ENCODE measurements at regions not wholly inside any gene's neighbourhood (a gene's known extent, or its start where the extent isn't known, plus 50 kb on each side); places are given as distances from the start of the nearest gene placed in this dataset.

- TF ChIP-seq NFRKB (IDR thresholded peaks at IDR 0.05; ENCODE audit: low read depth): peak; percentile 21; the same call in 1 of the 2 replicates
- TF ChIP-seq USF2 (CRISPR knock-in tag; IDR thresholded peaks at IDR 0.05): peak; percentile 36
- TF ChIP-seq PKNOX1 (IDR thresholded peaks at IDR 0.05): no peak
- no peak for TF ChIP-seq MYC (IDR thresholded peaks at IDR 0.05; ENCODE audit: low read depth, low read length)
- peak; percentile 86 for TF ChIP-seq MYC (CRISPR knock-in tag; IDR thresholded peaks at IDR 0.05; ENCODE audit: borderline replicate concordance, low read depth)
- TF ChIP-seq SMAD2 (IDR thresholded peaks at IDR 0.05; ENCODE audit: low read depth, low read length): no peak
- TF ChIP-seq ZNF583 (CRISPR knock-in tag; IDR thresholded peaks at IDR 0.05): peak; percentile 90; the same call in 1 of the 2 replicates
- no peak for TF ChIP-seq ZC3H4 (CRISPR knock-in tag; IDR thresholded peaks at IDR 0.05; ENCODE audit: borderline replicate concordance)
- no peak for TF ChIP-seq PHF21A (IDR thresholded peaks at IDR 0.05; ENCODE audit: borderline replicate concordance, low read depth)
- no peak; the same call in 1 of the 2 replicates for TF ChIP-seq ZKSCAN3 (CRISPR knock-in tag; IDR thresholded peaks at IDR 0.05)
- peak; percentile 93 for TF ChIP-seq DMBX1 (CRISPR knock-in tag; IDR thresholded peaks at IDR 0.05; ENCODE audit: borderline replicate concordance)
- 0 out of 2 replicates have a peak, but pooled peaks have one; percentile 4 for TF ChIP-seq TCFL5 (CRISPR knock-in tag; conservative IDR thresholded peaks at IDR 0.05)
- TF ChIP-seq HNRNPL (IDR thresholded peaks at IDR 0.05; ENCODE audit: low read depth, low read length): no peak
- TF ChIP-seq ZBTB11 (CRISPR knock-in tag; IDR thresholded peaks at IDR 0.05): no peak
- TF ChIP-seq MECOM (CRISPR knock-in tag; IDR thresholded peaks at IDR 0.05): peak; percentile 72
- TF ChIP-seq ZNF830 (CRISPR knock-in tag; IDR thresholded peaks at IDR 0.05): peak; percentile 79; the same call in 1 of the 2 replicates
- TF ChIP-seq THRB (CRISPR knock-in tag; conservative IDR thresholded peaks at IDR 0.05): 0 out of 2 replicates have a peak, but pooled peaks have one; percentile 55
- no peak for TF ChIP-seq CHD1 (IDR thresholded peaks at IDR 0.05; ENCODE audit: low read length)
- peak; percentile 46 for TF ChIP-seq SMAD3 (CRISPR knock-in tag; conservative IDR thresholded peaks at IDR 0.05)
- TF ChIP-seq HBP1 (CRISPR knock-in tag; IDR thresholded peaks at IDR 0.05): 0 out of 2 replicates have a peak, but pooled peaks have one; percentile 41
These were observed 139.6 kb downstream of the VEGFA start (continued) for GRCh38 chr6:43909474-43910148.

All from K562 (cell line).